ENCODE measurements at regions not wholly inside any gene's neighbourhood (a gene's known extent, or its start where the extent isn't known, plus 50 kb on each side); places are given as distances from the start of the nearest gene placed in this dataset.

DNA sequence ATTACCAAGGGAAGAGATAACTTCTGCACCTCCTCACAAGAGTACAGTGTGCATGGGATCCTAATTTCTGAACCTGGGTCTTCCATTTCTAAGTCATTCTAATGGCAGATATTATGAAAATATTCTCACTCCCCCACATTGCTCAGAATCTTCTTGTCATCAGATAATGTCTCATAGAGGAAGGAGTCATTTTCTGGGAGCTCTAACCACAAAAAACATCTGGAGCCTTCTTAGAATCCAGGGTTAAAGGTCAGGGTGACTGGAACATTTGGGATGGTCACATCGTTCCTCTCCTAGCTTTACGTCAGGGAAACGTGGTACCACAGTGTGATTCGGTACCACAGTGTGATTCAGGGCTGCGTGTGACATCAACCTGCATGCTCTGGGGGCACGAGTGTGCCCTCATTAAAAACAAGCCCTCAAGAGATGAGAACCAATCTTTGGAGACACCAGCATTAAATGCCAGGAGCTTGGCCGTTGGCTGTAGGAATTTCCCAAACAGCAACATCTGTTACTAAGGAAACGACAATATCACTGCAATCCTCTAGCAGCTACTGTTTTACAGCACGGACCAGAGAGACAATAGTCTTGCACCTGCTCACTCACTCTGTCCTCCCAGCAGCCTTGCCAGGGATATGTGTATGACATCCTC, 179.1 kb downstream of the PSMG1 start:
- TF ChIP-seq, protein P1, sequence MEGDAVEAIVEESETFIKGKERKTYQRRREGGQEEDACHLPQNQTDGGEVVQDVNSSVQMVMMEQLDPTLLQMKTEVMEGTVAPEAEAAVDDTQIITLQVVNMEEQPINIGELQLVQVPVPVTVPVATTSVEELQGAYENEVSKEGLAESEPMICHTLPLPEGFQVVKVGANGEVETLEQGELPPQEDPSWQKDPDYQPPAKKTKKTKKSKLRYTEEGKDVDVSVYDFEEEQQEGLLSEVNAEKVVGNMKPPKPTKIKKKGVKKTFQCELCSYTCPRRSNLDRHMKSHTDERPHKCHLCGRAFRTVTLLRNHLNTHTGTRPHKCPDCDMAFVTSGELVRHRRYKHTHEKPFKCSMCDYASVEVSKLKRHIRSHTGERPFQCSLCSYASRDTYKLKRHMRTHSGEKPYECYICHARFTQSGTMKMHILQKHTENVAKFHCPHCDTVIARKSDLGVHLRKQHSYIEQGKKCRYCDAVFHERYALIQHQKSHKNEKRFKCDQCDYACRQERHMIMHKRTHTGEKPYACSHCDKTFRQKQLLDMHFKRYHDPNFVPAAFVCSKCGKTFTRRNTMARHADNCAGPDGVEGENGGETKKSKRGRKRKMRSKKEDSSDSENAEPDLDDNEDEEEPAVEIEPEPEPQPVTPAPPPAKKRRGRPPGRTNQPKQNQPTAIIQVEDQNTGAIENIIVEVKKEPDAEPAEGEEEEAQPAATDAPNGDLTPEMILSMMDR (IDR thresholded peaks at IDR 0.05): no peak
- no peak for TF ChIP-seq ZFX (IDR thresholded peaks at IDR 0.05; ENCODE audit: borderline replicate concordance)

Data from 22Rv1 (cell line).